CD8-positive, alpha-beta memory T cell (primary cell): ENCODE measurements at regions not wholly inside any gene's neighbourhood (a gene's known extent, or its start where the extent isn't known, plus 50 kb on each side); places are given as distances from the start of the nearest gene placed in this dataset.

Source experiments
- CTCF ChIA-PET: fragments of 350-600 bp; sonication (Branson Sonifier 250); formaldehyde crosslinking; loops from one replicate; lab custom pipeline; 2021; ENCODE audit warnings: antibody characterized with exemption; lab: Charles Lee
- POLR2A ChIA-PET: fragments of 350-600 bp; sonication (Branson Sonifier 250); formaldehyde crosslinking; loops from one replicate; lab custom pipeline; 2021; ENCODE audit warnings: antibody characterized with exemption; lab: Charles Lee
- DNase-seq, 5 donors: peaks; one replicate each; pipeline versions ENCODE4 v3.0.0 to v3.0.0-alpha.2; 2020 to 2022; ENCODE audit warnings: mixed read lengths in 1 of 5
- H3K27ac ChIP-seq: one replicate; pipeline ENCODE4 v1.7.0; 2013; ENCODE audit warnings: low read depth, mild to moderate bottlenecking, low read length, moderate library complexity
- H3K27me3 ChIP-seq: 2 replicates; pipeline ENCODE4 v1.7.0; 2013; ENCODE audit warnings: low read length, mild to moderate bottlenecking; ENCODE audit not compliant: insufficient read depth, poor library complexity, severe bottlenecking
- H3K36me3 ChIP-seq: 2 replicates; pipeline ENCODE4 v1.7.0; 2013; ENCODE audit warnings: mild to moderate bottlenecking, low read length, moderate library complexity; ENCODE audit not compliant: insufficient read depth
- H3K4me1 ChIP-seq: 2 replicates; pipeline ENCODE4 v1.7.0; 2013; ENCODE audit warnings: mild to moderate bottlenecking, low read length, moderate library complexity; ENCODE audit not compliant: insufficient read depth
- H3K4me3 ChIP-seq: 2 replicates; pipeline ENCODE4 v1.7.0; 2013; ENCODE audit warnings: mild to moderate bottlenecking, low read length
- H3K9me3 ChIP-seq: 2 replicates; pipeline ENCODE4 v1.7.0; 2013; ENCODE audit warnings: mild to moderate bottlenecking, low read length
- H3K27ac Mint-ChIP-seq, 8 donors: one replicate each; pipeline ENCODE4 v1.8.0; 2020 to 2021; ENCODE audit warnings: mixed read lengths in 8 of 8, mild to moderate bottlenecking in 6 of 8, inconsistent platforms in 3 of 8, moderate library complexity in 3 of 8
- H3K27me3 Mint-ChIP-seq, 2 donors: one replicate each; pipeline ENCODE4 v1.8.0; 2020 to 2021; ENCODE audit warnings: mixed read lengths in 2 of 2, mild to moderate bottlenecking in 1 of 2, moderate library complexity in 1 of 2
- H3K36me3 Mint-ChIP-seq, 3 donors: one replicate each; pipeline ENCODE4 v1.8.0; 2020 to 2021; ENCODE audit warnings: mixed read lengths in 3 of 3, inconsistent platforms in 1 of 3, mild to moderate bottlenecking in 1 of 3
- H3K4me1 Mint-ChIP-seq, 3 donors: one replicate each; pipeline ENCODE4 v1.8.0; 2020 to 2021; ENCODE audit warnings: mixed read lengths in 3 of 3, inconsistent platforms in 1 of 3, mild to moderate bottlenecking in 1 of 3
- H3K4me3 Mint-ChIP-seq, 7 donors: one replicate each; pipeline ENCODE4 v1.8.0; 2020 to 2021; ENCODE audit warnings: mixed read lengths in 7 of 7, mild to moderate bottlenecking in 6 of 7, moderate library complexity in 4 of 7, inconsistent platforms in 2 of 7
- H3K9me3 Mint-ChIP-seq, 5 donors: one replicate each; pipeline ENCODE4 v1.8.0; 2020 to 2022; ENCODE audit warnings: mixed read lengths in 5 of 5, mild to moderate bottlenecking in 3 of 5, moderate library complexity in 2 of 5, inconsistent platforms in 1 of 5

GRCh38 chr3:110389005-110389404 lies 682.6 kb upstream of the NECTIN3 start:
- no peaks in the 10 kb centered on the region for H3K4me1 Mint-ChIP-seq
- DNase-seq, result no peak

GRCh38 chr3:110390372-110390771 lies 681.2 kb upstream of the NECTIN3 start:
- H3K27ac Mint-ChIP-seq, result no peak overlapping the region
- Histone ChIP-seq H3K36me3 (no peaks in the 10 kb centered on the region), H3K27ac (no peak overlapping the region), H3K27me3 (no peaks in the 10 kb centered on the region), H3K4me1 (no peaks in the 10 kb centered on the region), H3K4me3 (no peak overlapping the region), H3K9me3 (no peaks in the 10 kb centered on the region)
- no peak for DNase-seq
- peaks cover 0 to 3% of the 10 kb centered on the region in 2 donors for H3K27me3 Mint-ChIP-seq
- no peaks in the 10 kb centered on the region for H3K4me1 Mint-ChIP-seq
- ChIA-PET POLR2A (no interaction called here), CTCF (no interaction called here)
- H3K9me3 Mint-ChIP-seq, result no peaks in the 10 kb centered on the region
- no peak overlapping the region for H3K4me3 Mint-ChIP-seq
- no peaks in the 10 kb centered on the region for H3K36me3 Mint-ChIP-seq

More at GRCh38 chr3:110389005-110389404, 682.6 kb upstream of the NECTIN3 start:
- Histone ChIP-seq H3K27ac (no peak overlapping the region), H3K4me1 (no peaks in the 10 kb centered on the region), H3K9me3 (no peaks in the 10 kb centered on the region), H3K36me3 (no peaks in the 10 kb centered on the region), H3K27me3 (no peaks in the 10 kb centered on the region), H3K4me3 (no peak overlapping the region)
- Mint-ChIP-seq H3K9me3 (no peaks in the 10 kb centered on the region), H3K27ac (no peak overlapping the region), H3K4me3 (no peak overlapping the region), H3K36me3 (no peaks in the 10 kb centered on the region), H3K27me3 (no peaks in the 10 kb centered on the region)
- ChIA-PET CTCF (no interaction called here), POLR2A (no interaction called here)

DNA sequence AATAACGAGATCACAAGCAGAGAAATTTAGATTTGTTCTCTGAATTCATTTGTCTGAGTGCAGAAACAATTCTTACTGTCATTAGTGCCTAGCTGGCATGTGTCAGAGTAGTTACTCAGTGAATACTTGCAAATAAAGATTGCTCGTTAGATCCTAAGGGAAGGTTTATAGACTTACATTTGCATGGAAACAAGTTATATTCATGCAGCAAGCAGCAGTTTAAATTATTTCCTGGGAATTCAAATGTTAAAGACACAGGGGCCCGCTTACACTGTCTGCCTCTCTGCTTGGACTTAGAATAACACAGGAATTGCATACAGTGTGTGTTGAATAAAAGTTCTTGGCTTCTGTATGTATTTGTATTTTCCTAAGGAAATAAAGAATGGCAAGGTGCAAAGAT lies 680.6 kb upstream of the NECTIN3 start:
- ChIA-PET POLR2A (no interaction called here), CTCF (no interaction called here)
- no peaks in the 10 kb centered on the region for H3K36me3 Mint-ChIP-seq

DNA sequence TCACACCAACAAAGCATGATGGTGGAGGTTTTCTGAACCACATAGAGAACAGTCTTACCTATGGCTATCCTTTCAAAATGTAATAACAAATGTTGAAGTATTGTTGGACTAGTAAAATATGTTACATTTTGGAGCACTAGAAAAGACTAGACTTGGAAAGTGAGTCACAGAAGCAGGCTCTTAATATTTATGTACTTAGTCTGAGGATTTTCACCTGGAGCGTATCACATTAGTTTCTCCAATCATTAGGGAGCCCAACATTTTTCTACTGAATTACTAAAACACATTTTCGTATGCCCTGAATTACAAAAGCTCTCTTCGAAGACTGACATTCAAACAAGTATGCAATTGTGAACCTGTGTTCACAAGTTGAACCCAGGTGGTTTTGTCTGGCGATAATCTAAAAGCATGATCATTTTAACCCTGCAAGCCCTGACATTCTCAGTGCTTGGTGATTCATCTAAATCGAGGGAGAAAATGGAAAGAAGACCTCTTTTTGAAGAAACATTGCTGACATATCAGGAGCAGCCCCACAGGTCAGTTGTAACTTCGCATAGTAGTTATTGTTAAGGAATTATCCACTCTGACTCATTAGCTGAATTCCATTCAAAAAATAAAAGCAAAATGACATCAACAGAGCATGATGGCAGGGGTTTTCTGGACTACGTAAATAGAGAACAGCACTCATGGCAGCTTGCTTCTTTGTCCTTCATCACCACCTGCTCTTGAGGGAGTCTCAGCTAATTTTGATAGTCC lies 679.8 kb upstream of the NECTIN3 start:
- no peak overlapping the region for H3K27ac ChIP-seq
- no peaks in the 10 kb centered on the region for H3K36me3 Mint-ChIP-seq
- H3K4me3 ChIP-seq, result no peak overlapping the region
- no peaks in the 10 kb centered on the region for H3K36me3 ChIP-seq
- no peaks in the 10 kb centered on the region for H3K9me3 ChIP-seq
- no peaks in the 10 kb centered on the region for H3K27me3 ChIP-seq
- ChIA-PET CTCF (no interaction called here), POLR2A (no interaction called here)
- H3K4me3 Mint-ChIP-seq, result no peak overlapping the region
- H3K27ac Mint-ChIP-seq, result no peak overlapping the region
- H3K4me1 ChIP-seq, result no peaks in the 10 kb centered on the region
- peaks cover 0 to 5% of the 10 kb centered on the region in 2 donors for H3K27me3 Mint-ChIP-seq
- H3K4me1 Mint-ChIP-seq, result no peaks in the 10 kb centered on the region
- DNase-seq, result no peak
- no peaks in the 10 kb centered on the region for H3K9me3 Mint-ChIP-seq

More for the DNA sequence above, 680.6 kb upstream of the NECTIN3 start:
- Mint-ChIP-seq H3K4me3 (no peak overlapping the region), H3K4me1 (no peaks in the 10 kb centered on the region), H3K9me3 (no peaks in the 10 kb centered on the region), H3K27me3 (peaks cover 0 to 5% of the 10 kb centered on the region in 2 donors), H3K27ac (no peak overlapping the region)
- no peak for DNase-seq
- Histone ChIP-seq H3K9me3 (no peaks in the 10 kb centered on the region), H3K27ac (no peak overlapping the region), H3K4me3 (no peak overlapping the region), H3K4me1 (no peaks in the 10 kb centered on the region), H3K36me3 (no peaks in the 10 kb centered on the region), H3K27me3 (no peaks in the 10 kb centered on the region)

DNA sequence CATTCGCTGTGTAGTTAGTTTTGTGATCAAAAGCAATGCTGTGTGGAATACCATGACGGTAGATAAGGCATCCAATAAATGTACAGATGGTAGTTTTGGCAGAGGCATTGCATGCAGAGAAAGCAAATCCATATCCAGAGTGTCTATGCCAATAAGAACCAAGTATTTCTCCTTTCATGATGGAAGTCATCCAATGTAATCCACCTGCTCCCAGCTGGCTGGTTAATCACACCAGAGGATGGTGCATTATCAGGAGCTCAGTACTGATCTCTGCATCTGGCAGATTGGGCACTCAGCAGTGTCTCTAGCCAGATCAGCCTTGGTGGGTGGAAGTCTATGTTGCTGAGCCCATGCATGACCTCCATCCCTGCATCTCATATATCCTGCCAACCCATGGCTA lies 677.7 kb upstream of the NECTIN3 start:
- Histone ChIP-seq H3K27me3 (no peaks in the 10 kb centered on the region), H3K27ac (no peak overlapping the region), H3K9me3 (no peaks in the 10 kb centered on the region), H3K4me1 (no peaks in the 10 kb centered on the region), H3K36me3 (no peaks in the 10 kb centered on the region), H3K4me3 (no peak overlapping the region)
- Mint-ChIP-seq H3K9me3 (no peaks in the 10 kb centered on the region), H3K27ac (no peak overlapping the region), H3K4me1 (no peaks in the 10 kb centered on the region), H3K4me3 (no peak overlapping the region), H3K27me3 (peaks cover 2 to 5% of the 10 kb centered on the region in 2 donors), H3K36me3 (no peaks in the 10 kb centered on the region)
- ChIA-PET POLR2A (no interaction called here), CTCF (no interaction called here)
- no peak for DNase-seq

GRCh38 chr3:110397115-110397514 lies 674.5 kb upstream of the NECTIN3 start:
- Histone ChIP-seq H3K9me3 (no peaks in the 10 kb centered on the region), H3K36me3 (no peaks in the 10 kb centered on the region), H3K4me1 (no peaks in the 10 kb centered on the region), H3K27me3 (no peaks in the 10 kb centered on the region), H3K4me3 (no peak overlapping the region), H3K27ac (no peak overlapping the region)
- DNase-seq, result no peak
- peaks cover 7 to 13% (median 8%) of the 10 kb centered on the region in 5 donors for H3K9me3 Mint-ChIP-seq
- no peak overlapping the region for H3K4me3 Mint-ChIP-seq
- H3K27ac Mint-ChIP-seq, result no peak overlapping the region
- H3K4me1 Mint-ChIP-seq, result no peaks in the 10 kb centered on the region
- CTCF ChIA-PET, result no interaction called here
- H3K27me3 Mint-ChIP-seq, result peaks cover 2 to 5% of the 10 kb centered on the region in 2 donors
- H3K36me3 Mint-ChIP-seq, result no peaks in the 10 kb centered on the region
- POLR2A ChIA-PET, result no interaction called here

DNA sequence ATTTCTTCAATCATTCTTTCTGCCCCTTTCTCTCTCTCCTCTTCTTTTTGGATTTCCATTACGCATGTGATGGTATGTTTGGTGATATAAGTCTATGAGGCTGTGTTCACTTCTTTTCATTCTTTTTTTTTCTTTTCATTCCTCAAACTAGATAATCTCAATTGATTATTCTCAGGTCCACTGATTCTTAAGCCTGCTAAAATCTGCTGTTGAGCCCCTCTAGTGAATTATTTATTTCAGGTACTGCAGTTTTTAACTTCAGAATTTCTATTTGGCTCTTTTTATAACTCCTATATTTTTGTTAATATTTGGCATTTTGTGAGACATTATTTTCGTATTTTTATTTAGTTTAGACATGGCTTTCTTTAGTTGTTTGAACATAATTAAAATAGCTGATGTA lies 671.3 kb upstream of the NECTIN3 start:
- no peaks in the 10 kb centered on the region for H3K36me3 Mint-ChIP-seq
- Histone ChIP-seq H3K4me3 (no peak overlapping the region), H3K36me3 (no peaks in the 10 kb centered on the region), H3K9me3 (no peaks in the 10 kb centered on the region), H3K4me1 (no peaks in the 10 kb centered on the region), H3K27me3 (no peaks in the 10 kb centered on the region), H3K27ac (no peak overlapping the region)
- CTCF ChIA-PET, result no interaction called here
- no peaks in the 10 kb centered on the region for H3K4me1 Mint-ChIP-seq
- POLR2A ChIA-PET, result no interaction called here
- H3K9me3 Mint-ChIP-seq, result peaks cover 7 to 13% (median 8%) of the 10 kb centered on the region in 5 donors
- H3K27me3 Mint-ChIP-seq, result peaks cover 2 to 3% of the 10 kb centered on the region in 2 donors
- H3K27ac Mint-ChIP-seq, result no peak overlapping the region
- no peak for DNase-seq
- H3K4me3 Mint-ChIP-seq, result no peak overlapping the region

DNA sequence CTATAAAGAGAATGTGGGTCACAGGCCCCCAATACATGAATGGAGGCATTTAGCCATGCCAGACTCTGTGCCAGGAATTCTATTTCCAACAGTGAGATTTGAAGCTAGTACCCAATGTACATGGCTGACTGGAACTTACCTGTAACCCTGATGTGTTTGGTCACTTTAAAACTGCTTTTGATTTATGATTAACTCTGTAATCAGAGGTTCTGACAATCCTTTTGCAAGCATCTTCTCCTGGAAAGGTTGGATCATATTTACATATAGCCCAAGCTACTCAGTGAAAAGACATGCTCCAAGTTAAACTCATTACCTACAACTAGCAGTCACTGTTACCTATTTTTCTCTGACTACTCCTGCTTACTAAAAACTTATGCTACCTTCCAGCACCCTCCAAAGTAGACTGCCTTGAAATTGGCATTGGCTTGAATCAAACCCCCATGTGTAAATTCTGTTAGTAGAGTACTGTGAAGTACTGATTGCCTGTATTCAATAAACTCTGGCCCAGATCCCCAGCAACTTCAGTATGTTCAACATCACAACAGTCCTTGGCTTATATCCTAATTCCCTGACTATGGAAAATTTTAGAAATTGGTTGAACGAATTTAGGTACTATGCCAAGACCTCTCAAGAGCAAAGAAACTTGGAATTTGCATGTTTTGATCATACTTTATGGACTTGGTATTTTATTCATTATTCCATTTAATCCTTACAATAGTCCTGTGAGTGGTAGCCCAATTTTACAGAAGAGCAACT lies 665.6 kb upstream of the NECTIN3 start:
- DNase-seq, result no peak
- Histone ChIP-seq H3K4me1 (no peaks in the 10 kb centered on the region), H3K27ac (no peak overlapping the region), H3K27me3 (no peaks in the 10 kb centered on the region), H3K9me3 (no peaks in the 10 kb centered on the region), H3K4me3 (no peak overlapping the region), H3K36me3 (no peaks in the 10 kb centered on the region)
- ChIA-PET POLR2A (no interaction called here), CTCF (interaction anchor here (0.9 kb wide), 1 partner anchor 933 kb away, joined by 3 read pairs; no protein-coding TSS in a partner anchor)
- Mint-ChIP-seq H3K4me3 (no peak overlapping the region), H3K27me3 (no peaks in the 10 kb centered on the region), H3K9me3 (peaks cover 0 to 6% (median under 1%) of the 10 kb centered on the region in 5 donors), H3K27ac (no peak overlapping the region), H3K4me1 (no peaks in the 10 kb centered on the region), H3K36me3 (no peaks in the 10 kb centered on the region)
